Gastroesophageal sphincter (tissue), 4 donors: ENCODE measurements at regions not wholly inside any gene's neighbourhood (a gene's known extent, or its start where the extent isn't known, plus 50 kb on each side); places are given as distances from the start of the nearest gene placed in this dataset.

Experiments
- ATAC-seq: fragments of 150-250 bp; one replicate; pipeline ENCODE4 v1.9.1; 2016; ENCODE audit warnings: mild to moderate bottlenecking, moderate library complexity
- H3K27ac ChIP-seq, 4 donors: fragments of 200-600 bp; sonication (generic) in 3 of 4; 1 replicate in 3 of 4; 2 replicates in 1 of 4; pipeline ENCODE4 v1.5.1; 2016 to 2019
- H3K27me3 ChIP-seq: fragments of 200-600 bp; sonication (generic); one replicate; pipeline ENCODE4 v1.5.1; 2019
- H3K36me3 ChIP-seq, 2 donors: fragments of 200-600 bp; sonication (generic); one replicate each; pipeline ENCODE4 v1.5.1; 2019; ENCODE audit warnings: control low read depth in 1 of 2
- H3K4me1 ChIP-seq, 3 donors: fragments of 200-600 bp; sonication (generic); 1 replicate in 2 of 3; 2 replicates in 1 of 3; pipeline ENCODE4 v1.5.1; 2016 to 2019; ENCODE audit warnings: control low read depth in 2 of 3
- H3K4me3 ChIP-seq, 2 donors: fragments of 200-600 bp; sonication (generic); one replicate each; pipeline ENCODE4 v1.5.1; 2019; ENCODE audit warnings: mild to moderate bottlenecking in 1 of 2, moderate library complexity in 1 of 2
- H3K9me3 ChIP-seq, 3 donors: fragments of 200-600 bp; sonication (generic); one replicate each; pipeline ENCODE4 v1.5.1; 2017 to 2019; ENCODE audit warnings: control low read depth in 2 of 3
- EP300 ChIP-seq: sonication (generic); formaldehyde crosslinking; IDR thresholded peaks from one replicate; pipeline ENCODE4 v1.6.1; 2017; ENCODE audit warnings: antibody characterized with exemption, mild to moderate bottlenecking
- POLR2A ChIP-seq, 2 donors: fragments of 450-650 bp; IDR thresholded peaks; one replicate each; pipeline ENCODE4 v1.6.1; 2017; ENCODE audit warnings: antibody characterized with exemption in 2 of 2, mild to moderate bottlenecking in 2 of 2, moderate library complexity in 1 of 2
- POLR2AphosphoS5 ChIP-seq: sonication (generic); formaldehyde crosslinking; IDR thresholded peaks from one replicate; pipeline ENCODE4 v1.6.1; 2017; ENCODE audit warnings: antibody characterized with exemption
- WGBS, 2 donors: methylation state at CpG; one replicate each; pipeline ENCODE4 v1.1.5; 2018; ENCODE audit warnings: low coverage in 1 of 2; 5-methylcytosine and 5-hydroxymethylcytosine counted together
- TF ChIP-seq, protein P1 (sequence below), 4 experiments: fragments of 200-600 bp in 2 of 4; fragments of 450-650 bp in 2 of 4; sonication (generic) in 1 of 4; IDR thresholded peaks; one replicate each; pipeline ENCODE4 v1.5.1; 2017 to 2019; ENCODE audit warnings: antibody characterized with exemption in 4 of 4, mild to moderate bottlenecking in 2 of 4, moderate library complexity in 2 of 4

DNA sequence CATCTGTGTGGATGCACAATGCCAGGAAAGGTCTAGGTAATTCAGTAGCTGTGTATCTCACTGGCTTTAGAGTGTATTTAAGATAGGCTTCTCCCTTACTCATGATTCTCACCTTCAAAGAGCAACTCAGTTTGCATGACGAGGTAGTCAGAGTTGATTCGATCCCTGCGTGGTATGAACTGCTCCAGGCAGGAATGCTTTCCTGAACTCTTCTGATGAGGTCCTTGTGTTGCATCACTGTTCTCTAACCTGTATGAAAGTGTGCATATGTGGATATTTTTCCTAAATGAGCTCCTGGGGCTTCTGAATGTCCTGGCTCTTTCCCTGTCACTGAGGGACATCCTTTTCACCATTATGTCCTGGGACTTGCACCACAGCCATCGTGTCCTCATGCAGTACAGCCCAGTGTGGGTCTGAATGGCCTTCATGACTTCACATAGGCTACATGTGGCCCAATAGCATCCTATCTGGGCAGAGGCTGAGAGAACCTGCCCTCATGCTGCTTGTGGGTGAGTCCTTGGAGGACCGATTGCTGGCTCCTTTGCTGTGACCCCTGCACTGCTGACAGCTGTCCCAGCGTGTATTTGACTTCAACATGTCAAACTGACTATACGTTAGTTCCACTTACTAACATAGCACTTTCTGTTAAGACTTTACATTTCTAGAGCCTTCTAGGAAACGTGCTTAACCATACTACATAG is 65.3 kb upstream of the WDR1 start:
- 80 to 93% methylated on average over 4 to 7 of the region's 8 CpGs for WGBS, 2 donors
- no peaks in the 10 kb centered on the region for H3K9me3 ChIP-seq
- no peak for TF ChIP-seq EP300
- no peak for TF ChIP-seq POLR2AphosphoS5
- TF ChIP-seq, protein P1, sequence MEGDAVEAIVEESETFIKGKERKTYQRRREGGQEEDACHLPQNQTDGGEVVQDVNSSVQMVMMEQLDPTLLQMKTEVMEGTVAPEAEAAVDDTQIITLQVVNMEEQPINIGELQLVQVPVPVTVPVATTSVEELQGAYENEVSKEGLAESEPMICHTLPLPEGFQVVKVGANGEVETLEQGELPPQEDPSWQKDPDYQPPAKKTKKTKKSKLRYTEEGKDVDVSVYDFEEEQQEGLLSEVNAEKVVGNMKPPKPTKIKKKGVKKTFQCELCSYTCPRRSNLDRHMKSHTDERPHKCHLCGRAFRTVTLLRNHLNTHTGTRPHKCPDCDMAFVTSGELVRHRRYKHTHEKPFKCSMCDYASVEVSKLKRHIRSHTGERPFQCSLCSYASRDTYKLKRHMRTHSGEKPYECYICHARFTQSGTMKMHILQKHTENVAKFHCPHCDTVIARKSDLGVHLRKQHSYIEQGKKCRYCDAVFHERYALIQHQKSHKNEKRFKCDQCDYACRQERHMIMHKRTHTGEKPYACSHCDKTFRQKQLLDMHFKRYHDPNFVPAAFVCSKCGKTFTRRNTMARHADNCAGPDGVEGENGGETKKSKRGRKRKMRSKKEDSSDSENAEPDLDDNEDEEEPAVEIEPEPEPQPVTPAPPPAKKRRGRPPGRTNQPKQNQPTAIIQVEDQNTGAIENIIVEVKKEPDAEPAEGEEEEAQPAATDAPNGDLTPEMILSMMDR (IDR thresholded peaks at IDR 0.05), result no peak
- no peak for TF ChIP-seq POLR2A (IDR thresholded peaks at IDR 0.05)
- H3K4me1 ChIP-seq, result no peaks in the 10 kb centered on the region
- H3K27me3 ChIP-seq, result no peaks in the 10 kb centered on the region
- no peak for ATAC-seq
- H3K4me3 ChIP-seq, result no peak overlapping the region
- no peaks in the 10 kb centered on the region for H3K36me3 ChIP-seq
- H3K27ac ChIP-seq, result no peak overlapping the region

DNA sequence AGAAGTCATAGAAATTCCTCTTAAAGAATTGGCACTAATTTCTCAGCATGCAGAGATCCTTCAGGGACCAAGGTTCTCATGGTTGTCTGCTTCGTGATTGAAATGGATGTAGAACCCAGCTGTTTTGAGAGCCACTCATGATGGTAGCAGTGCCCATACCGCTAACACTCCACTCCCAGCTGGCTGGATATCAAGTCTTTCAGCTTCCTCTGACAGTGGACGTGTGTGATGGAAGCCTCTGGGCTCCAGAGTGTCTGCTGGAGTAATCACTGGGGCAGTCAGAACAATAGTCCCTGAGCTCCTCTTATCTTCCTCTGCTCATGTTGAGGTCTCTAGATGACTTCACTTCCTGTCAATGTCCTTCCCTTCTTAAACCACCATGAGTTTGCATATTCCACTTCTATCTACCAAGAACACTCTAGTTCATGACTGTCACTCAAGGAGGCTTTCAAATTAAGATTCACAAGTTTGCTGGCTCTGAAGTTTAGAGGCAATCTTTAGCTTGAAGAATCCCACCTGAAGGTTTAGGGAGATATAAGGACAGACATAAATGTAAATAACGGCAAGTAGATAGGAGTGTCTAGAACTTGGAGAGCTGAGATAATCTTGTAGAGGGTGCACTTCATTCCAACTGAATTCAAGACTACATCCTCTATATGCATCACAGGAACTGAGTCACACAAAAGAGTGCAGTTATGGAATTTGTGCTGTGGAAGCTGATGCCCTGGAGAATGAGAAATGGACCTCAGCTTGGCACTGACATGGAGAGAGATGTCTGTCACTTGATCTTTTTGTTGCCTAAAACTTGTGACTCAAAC is 64.5 kb upstream of the WDR1 start:
- Histone ChIP-seq H3K4me1 (no peaks in the 10 kb centered on the region), H3K27ac (no peak overlapping the region), H3K9me3 (no peaks in the 10 kb centered on the region), H3K4me3 (no peak overlapping the region), H3K27me3 (no peaks in the 10 kb centered on the region), H3K36me3 (no peaks in the 10 kb centered on the region)
- no peak for ATAC-seq
- no peak for TF ChIP-seq POLR2A (IDR thresholded peaks at IDR 0.05)
- no peak for TF ChIP-seq POLR2AphosphoS5
- TF ChIP-seq EP300, result no peak
- 69 to 76% methylated on average over 4 of the region's 4 CpGs for WGBS, 2 donors

DNA sequence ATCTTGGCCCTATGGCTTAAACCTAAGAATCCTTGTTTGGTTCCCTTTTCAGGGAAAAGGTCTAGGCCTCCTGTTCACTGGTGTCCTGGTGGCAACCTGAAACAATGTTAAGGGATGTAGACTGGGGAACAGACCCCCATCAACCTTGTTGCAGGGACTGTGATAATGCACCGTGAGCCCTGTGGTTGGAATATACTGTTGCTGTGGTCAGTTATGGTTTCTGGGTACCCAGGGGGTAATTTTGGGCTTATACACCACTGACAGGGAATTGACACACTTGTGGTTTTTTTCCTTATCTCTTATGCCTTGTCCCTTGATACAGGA is 64.0 kb upstream of the WDR1 start:
- Histone ChIP-seq H3K27me3 (no peaks in the 10 kb centered on the region), H3K4me1 (peaks cover 0 to 5% (median 0%) of the 10 kb centered on the region in 3 donors), H3K27ac (no peak overlapping the region), H3K9me3 (no peaks in the 10 kb centered on the region), H3K4me3 (no peak overlapping the region), H3K36me3 (no peaks in the 10 kb centered on the region)
- no CpG with 5 or more reads among the region's 1 CpG for WGBS, 2 donors
- TF ChIP-seq POLR2A (IDR thresholded peaks at IDR 0.05), result no peak
- no peak for TF ChIP-seq POLR2AphosphoS5
- TF ChIP-seq EP300, result no peak
- TF ChIP-seq, protein P1 (IDR thresholded peaks at IDR 0.05), result no peak
- ATAC-seq, result no peak

DNA sequence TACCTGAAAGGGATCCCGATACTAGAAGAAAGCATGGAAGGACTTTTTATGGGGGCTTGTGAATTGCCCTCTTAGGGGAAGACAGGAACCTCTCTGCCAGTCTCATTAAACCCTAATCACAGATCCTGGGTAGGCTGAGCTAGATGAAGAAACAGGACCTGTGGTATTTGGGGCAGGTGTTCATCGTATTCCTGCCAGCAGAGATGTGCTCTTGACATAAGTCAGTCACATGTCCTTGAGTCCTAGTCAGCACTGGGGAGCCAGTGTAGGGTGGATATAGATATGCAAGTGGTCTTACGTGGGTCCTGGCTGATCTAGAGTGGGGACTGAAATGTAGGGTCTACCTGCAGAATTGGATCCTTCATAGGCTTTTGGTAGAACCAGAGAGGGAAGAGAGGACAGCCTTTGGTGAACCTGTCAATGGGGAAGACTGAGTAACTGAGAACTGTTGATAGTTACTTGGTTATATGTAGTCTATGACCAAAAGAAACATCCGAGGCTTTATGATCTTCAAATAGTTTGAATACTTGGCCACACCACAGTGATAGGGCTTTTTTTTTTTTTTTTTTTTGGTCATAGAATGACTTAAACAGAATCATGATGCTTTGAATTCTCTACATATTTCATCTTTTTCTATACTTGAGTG is 63.5 kb upstream of the WDR1 start:
- H3K27me3 ChIP-seq, result no peaks in the 10 kb centered on the region
- no peak for TF ChIP-seq POLR2A (IDR thresholded peaks at IDR 0.05)
- no peak for TF ChIP-seq POLR2AphosphoS5
- TF ChIP-seq, protein P1 (IDR thresholded peaks at IDR 0.05), result no peak
- no peak for TF ChIP-seq EP300
- no peak for ATAC-seq
- H3K4me1 ChIP-seq, result peaks cover 0 to 10% (median 0%) of the 10 kb centered on the region in 3 donors
- 67 to 69% methylated on average over 2 to 3 of the region's 4 CpGs for WGBS, 2 donors
- H3K36me3 ChIP-seq, result no peaks in the 10 kb centered on the region
- no peak overlapping the region for H3K4me3 ChIP-seq
- H3K9me3 ChIP-seq, result no peaks in the 10 kb centered on the region
- no peak overlapping the region for H3K27ac ChIP-seq

DNA sequence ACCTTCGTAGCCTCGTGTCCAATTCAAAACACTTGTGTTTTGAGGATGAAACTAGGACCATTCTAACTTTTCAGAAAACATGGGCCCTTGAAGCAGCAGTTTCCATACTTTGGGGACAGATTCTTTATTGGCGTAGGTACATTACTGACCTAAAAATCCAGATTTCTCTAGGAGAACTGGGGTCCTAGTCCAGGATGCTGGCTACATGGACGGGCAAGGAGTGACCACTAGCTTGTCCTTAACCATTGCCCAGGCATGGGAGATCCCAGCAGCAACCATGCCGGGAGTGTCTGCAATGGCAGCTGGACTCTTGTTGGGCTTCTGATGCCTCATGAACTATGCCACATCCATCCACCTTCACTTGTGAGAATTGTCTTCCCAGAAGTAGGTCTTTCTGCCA is 62.2 kb upstream of the WDR1 start:
- Histone ChIP-seq H3K36me3 (no peaks in the 10 kb centered on the region), H3K4me3 (no peak overlapping the region), H3K27ac (no peak overlapping the region), H3K4me1 (peaks cover 3 to 23% (median 6%) of the 10 kb centered on the region in 3 donors), H3K27me3 (no peaks in the 10 kb centered on the region), H3K9me3 (no peaks in the 10 kb centered on the region)
- WGBS, 2 donors, result 83 to 93% methylated on average over 3 of the region's 5 CpGs
- no peak for ATAC-seq
- TF ChIP-seq, protein P1 (IDR thresholded peaks at IDR 0.05), result no peak
- no peak for TF ChIP-seq EP300
- TF ChIP-seq POLR2AphosphoS5, result no peak
